ENCODE measurements at regions not wholly inside any gene's neighbourhood (a gene's known extent, or its start where the extent isn't known, plus 50 kb on each side); places are given as distances from the start of the nearest gene placed in this dataset.

DNA sequence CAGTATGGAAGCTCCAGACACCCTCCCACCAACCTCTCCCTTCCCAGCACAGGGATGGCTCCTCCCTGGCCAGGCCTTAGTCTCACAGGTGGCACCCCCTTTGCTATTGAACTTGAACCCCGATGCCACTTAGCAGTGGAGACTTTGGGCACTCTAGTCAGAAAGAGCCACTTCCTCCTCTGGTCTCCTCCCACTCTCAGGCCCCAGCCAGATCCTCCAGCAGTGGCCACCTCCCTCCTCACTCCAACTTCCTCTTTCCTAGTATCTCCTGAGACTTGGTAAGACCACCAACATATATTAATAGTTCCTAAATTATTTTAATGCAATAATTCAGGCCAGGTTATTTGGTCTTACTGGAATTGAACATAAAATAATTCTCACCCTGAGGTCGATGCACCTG lies 437.2 kb upstream of the ID2 start:
- no peak overlapping the region for H3K27ac ChIP-seq (ENCODE audit: extremely low read depth, low read depth, low read length)
- POLR2A ChIA-PET, result no interaction called here
- CTCF ChIA-PET, result no interaction called here

DNA sequence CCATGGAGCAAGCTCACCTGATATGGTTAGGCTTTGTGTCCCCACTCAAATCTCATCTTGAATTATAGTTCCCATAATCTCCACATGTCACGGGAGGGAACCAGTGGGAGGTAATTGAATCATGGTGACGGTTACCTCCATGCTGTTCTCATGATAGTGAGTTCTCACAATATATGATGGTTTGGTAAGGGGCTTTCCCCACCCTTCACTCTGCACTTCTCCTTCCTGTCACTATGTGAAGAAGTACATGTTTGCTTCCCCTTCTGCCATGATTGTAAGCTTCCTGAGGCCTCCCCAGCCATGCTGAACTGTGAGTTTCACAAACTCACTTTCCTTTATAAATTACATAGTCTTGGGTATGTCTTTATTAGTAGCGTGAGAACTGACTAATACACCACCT lies 435.7 kb upstream of the ID2 start:
- Histone ChIP-seq H3K27ac (ENCODE audit: extremely low read depth, low read depth, low read length) (no peak overlapping the region), H3K4me3 (ENCODE audit: low read depth, low read length) (no peak overlapping the region), H3K4me1 (ENCODE audit: control insufficient read depth, insufficient read depth, low read length) (no peaks in the 10 kb centered on the region), H3K9me3 (ENCODE audit: control insufficient read depth, insufficient read depth, low read depth, low read length) (no peaks in the 10 kb centered on the region; the same call in 1 of the 2 replicates), H3K36me3 (ENCODE audit: control insufficient read depth in 2 of 2, insufficient read depth in 1 of 2, low read length in 2 of 2) (no peaks in the 10 kb centered on the region)
- CTCF ChIA-PET, result no interaction called here
- POLR2A ChIA-PET, result no interaction called here
- TF ChIP-seq ZNF837 (tag by site-specific recombination; IDR thresholded peaks at IDR 0.05) (no peak), ZSCAN23 (tag by site-specific recombination; IDR thresholded peaks at IDR 0.05) (no peak), ZBTB7A (tag by site-specific recombination; IDR thresholded peaks at IDR 0.05; ENCODE audit: low read depth) (no peak), GFI1B (tag by site-specific recombination; IDR thresholded peaks at IDR 0.05) (no peak), ZNF121 (tag by site-specific recombination; IDR thresholded peaks at IDR 0.05) (no peak), ZNF677 (tag by site-specific recombination; IDR thresholded peaks at IDR 0.05) (no peak), ZNF777 (tag by site-specific recombination; IDR thresholded peaks at IDR 0.05; ENCODE audit: borderline replicate concordance) (no peak), ZNF23 (tag by site-specific recombination; IDR thresholded peaks at IDR 0.05; ENCODE audit: borderline replicate concordance) (no peak), ZNF629 (tag by site-specific recombination; IDR thresholded peaks at IDR 0.05) (no peak), ZNF112 (tag by site-specific recombination; IDR thresholded peaks at IDR 0.05) (no peak), ZNF211 (tag by site-specific recombination; IDR thresholded peaks at IDR 0.05; ENCODE audit: low read depth) (no peak)
- TF ChIP-seq, protein P1, sequence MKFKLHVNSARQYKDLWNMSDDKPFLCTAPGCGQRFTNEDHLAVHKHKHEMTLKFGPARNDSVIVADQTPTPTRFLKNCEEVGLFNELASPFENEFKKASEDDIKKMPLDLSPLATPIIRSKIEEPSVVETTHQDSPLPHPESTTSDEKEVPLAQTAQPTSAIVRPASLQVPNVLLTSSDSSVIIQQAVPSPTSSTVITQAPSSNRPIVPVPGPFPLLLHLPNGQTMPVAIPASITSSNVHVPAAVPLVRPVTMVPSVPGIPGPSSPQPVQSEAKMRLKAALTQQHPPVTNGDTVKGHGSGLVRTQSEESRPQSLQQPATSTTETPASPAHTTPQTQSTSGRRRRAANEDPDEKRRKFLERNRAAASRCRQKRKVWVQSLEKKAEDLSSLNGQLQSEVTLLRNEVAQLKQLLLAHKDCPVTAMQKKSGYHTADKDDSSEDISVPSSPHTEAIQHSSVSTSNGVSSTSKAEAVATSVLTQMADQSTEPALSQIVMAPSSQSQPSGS (tag by site-specific recombination; IDR thresholded peaks at IDR 0.05; ENCODE audit: low read depth), result no peak
- TF ChIP-seq, protein P2, sequence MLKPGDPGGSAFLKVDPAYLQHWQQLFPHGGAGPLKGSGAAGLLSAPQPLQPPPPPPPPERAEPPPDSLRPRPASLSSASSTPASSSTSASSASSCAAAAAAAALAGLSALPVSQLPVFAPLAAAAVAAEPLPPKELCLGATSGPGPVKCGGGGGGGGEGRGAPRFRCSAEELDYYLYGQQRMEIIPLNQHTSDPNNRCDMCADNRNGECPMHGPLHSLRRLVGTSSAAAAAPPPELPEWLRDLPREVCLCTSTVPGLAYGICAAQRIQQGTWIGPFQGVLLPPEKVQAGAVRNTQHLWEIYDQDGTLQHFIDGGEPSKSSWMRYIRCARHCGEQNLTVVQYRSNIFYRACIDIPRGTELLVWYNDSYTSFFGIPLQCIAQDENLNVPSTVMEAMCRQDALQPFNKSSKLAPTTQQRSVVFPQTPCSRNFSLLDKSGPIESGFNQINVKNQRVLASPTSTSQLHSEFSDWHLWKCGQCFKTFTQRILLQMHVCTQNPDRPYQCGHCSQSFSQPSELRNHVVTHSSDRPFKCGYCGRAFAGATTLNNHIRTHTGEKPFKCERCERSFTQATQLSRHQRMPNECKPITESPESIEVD (tag by site-specific recombination; IDR thresholded peaks at IDR 0.05), result no peak
- TF ChIP-seq, protein P3, sequence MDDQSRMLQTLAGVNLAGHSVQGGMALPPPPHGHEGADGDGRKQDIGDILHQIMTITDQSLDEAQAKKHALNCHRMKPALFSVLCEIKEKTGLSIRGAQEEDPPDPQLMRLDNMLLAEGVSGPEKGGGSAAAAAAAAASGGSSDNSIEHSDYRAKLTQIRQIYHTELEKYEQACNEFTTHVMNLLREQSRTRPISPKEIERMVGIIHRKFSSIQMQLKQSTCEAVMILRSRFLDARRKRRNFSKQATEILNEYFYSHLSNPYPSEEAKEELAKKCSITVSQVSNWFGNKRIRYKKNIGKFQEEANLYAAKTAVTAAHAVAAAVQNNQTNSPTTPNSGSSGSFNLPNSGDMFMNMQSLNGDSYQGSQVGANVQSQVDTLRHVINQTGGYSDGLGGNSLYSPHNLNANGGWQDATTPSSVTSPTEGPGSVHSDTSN (CRISPR knock-in tag; IDR thresholded peaks at IDR 0.05), result no peak
- TF ChIP-seq, protein P4, sequence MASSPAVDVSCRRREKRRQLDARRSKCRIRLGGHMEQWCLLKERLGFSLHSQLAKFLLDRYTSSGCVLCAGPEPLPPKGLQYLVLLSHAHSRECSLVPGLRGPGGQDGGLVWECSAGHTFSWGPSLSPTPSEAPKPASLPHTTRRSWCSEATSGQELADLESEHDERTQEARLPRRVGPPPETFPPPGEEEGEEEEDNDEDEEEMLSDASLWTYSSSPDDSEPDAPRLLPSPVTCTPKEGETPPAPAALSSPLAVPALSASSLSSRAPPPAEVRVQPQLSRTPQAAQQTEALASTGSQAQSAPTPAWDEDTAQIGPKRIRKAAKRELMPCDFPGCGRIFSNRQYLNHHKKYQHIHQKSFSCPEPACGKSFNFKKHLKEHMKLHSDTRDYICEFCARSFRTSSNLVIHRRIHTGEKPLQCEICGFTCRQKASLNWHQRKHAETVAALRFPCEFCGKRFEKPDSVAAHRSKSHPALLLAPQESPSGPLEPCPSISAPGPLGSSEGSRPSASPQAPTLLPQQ (tag by site-specific recombination; IDR thresholded peaks at IDR 0.05), result no peak
- TF ChIP-seq, protein P5, sequence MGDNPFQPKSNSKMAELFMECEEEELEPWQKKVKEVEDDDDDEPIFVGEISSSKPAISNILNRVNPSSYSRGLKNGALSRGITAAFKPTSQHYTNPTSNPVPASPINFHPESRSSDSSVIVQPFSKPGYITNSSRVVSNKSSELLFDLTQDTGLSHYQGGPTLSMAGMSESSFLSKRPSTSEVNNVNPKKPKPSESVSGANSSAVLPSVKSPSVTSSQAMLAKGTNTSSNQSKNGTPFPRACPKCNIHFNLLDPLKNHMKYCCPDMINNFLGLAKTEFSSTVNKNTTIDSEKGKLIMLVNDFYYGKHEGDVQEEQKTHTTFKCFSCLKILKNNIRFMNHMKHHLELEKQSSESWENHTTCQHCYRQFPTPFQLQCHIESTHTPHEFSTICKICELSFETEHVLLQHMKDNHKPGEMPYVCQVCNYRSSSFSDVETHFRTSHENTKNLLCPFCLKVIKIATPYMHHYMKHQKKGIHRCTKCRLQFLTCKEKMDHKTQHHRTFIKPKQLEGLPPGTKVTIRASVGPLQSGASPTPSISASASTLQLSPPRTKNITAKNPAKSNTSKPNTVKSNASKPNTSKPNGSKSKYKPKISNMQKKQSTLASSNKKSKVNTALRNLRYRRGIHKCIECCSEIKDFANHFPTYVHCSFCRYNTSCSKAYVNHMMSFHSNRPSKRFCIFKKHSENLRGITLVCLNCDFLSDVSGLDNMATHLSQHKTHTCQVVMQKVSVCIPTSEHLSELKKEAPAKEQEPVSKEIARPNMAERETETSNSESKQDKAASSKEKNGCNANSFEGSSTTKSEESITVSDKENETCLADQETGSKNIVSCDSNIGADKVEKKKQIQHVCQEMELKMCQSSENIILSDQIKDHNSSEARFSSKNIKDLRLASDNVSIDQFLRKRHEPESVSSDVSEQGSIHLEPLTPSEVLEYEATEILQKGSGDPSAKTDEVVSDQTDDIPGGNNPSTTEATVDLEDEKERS (tag by site-specific recombination; IDR thresholded peaks at IDR 0.05), result no peak

More for the DNA sequence above, 437.2 kb upstream of the ID2 start:
- no peak overlapping the region for H3K4me3 ChIP-seq (ENCODE audit: low read depth, low read length)
- no peaks in the 10 kb centered on the region for H3K36me3 ChIP-seq (ENCODE audit: control insufficient read depth in 2 of 2, insufficient read depth in 1 of 2, low read length in 2 of 2)
- no peaks in the 10 kb centered on the region for H3K4me1 ChIP-seq (ENCODE audit: control insufficient read depth, insufficient read depth, low read length)
- TF ChIP-seq, protein P6, sequence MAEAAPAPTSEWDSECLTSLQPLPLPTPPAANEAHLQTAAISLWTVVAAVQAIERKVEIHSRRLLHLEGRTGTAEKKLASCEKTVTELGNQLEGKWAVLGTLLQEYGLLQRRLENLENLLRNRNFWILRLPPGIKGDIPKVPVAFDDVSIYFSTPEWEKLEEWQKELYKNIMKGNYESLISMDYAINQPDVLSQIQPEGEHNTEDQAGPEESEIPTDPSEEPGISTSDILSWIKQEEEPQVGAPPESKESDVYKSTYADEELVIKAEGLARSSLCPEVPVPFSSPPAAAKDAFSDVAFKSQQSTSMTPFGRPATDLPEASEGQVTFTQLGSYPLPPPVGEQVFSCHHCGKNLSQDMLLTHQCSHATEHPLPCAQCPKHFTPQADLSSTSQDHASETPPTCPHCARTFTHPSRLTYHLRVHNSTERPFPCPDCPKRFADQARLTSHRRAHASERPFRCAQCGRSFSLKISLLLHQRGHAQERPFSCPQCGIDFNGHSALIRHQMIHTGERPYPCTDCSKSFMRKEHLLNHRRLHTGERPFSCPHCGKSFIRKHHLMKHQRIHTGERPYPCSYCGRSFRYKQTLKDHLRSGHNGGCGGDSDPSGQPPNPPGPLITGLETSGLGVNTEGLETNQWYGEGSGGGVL (tag by site-specific recombination; IDR thresholded peaks at IDR 0.05), result no peak
- TF ChIP-seq, protein P7, sequence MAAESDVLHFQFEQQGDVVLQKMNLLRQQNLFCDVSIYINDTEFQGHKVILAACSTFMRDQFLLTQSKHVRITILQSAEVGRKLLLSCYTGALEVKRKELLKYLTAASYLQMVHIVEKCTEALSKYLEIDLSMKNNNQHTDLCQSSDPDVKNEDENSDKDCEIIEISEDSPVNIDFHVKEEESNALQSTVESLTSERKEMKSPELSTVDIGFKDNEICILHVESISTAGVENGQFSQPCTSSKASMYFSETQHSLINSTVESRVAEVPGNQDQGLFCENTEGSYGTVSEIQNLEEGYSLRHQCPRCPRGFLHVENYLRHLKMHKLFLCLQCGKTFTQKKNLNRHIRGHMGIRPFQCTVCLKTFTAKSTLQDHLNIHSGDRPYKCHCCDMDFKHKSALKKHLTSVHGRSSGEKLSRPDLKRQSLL (tag by site-specific recombination; IDR thresholded peaks at IDR 0.05), result no peak
- TF ChIP-seq ZFP37 (tag by site-specific recombination; IDR thresholded peaks at IDR 0.05) (no peak), MEIS1 (CRISPR knock-in tag; IDR thresholded peaks at IDR 0.05; ENCODE audit: borderline replicate concordance) (no peak), ZNF302 (tag by site-specific recombination; IDR thresholded peaks at IDR 0.05; ENCODE audit: low read depth) (no peak), ZNF426 (tag by site-specific recombination; IDR thresholded peaks at IDR 0.05) (no peak), ZNF239 (tag by site-specific recombination; IDR thresholded peaks at IDR 0.05) (no peak)
- TF ChIP-seq, protein P8, sequence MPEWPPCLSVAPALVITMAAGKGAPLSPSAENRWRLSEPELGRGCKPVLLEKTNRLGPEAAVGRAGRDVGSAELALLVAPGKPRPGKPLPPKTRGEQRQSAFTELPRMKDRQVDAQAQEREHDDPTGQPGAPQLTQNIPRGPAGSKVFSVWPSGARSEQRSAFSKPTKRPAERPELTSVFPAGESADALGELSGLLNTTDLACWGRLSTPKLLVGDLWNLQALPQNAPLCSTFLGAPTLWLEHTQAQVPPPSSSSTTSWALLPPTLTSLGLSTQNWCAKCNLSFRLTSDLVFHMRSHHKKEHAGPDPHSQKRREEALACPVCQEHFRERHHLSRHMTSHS (tag by site-specific recombination; IDR thresholded peaks at IDR 0.05), result no peak
- no peaks in the 10 kb centered on the region; the same call in 1 of the 2 replicates for H3K9me3 ChIP-seq (ENCODE audit: control insufficient read depth, insufficient read depth, low read depth, low read length)
